C4-2B (cell line): ENCODE measurements at regions not wholly inside any gene's neighbourhood (a gene's known extent, or its start where the extent isn't known, plus 50 kb on each side); places are given as distances from the start of the nearest gene placed in this dataset.

ENCODE experiments used
- ZFX ChIP-seq: fragments of 450-650 bp; IDR thresholded peaks from 2 replicates; pipeline ENCODE4 v1.6.1; 2017
- TF ChIP-seq, protein P1 (sequence below): fragments of 450-650 bp; conservative IDR thresholded peaks from 2 replicates; pipeline ENCODE4 v1.5.1; 2017; ENCODE audit warnings: mild to moderate bottlenecking

- TF ChIP-seq, protein P1, sequence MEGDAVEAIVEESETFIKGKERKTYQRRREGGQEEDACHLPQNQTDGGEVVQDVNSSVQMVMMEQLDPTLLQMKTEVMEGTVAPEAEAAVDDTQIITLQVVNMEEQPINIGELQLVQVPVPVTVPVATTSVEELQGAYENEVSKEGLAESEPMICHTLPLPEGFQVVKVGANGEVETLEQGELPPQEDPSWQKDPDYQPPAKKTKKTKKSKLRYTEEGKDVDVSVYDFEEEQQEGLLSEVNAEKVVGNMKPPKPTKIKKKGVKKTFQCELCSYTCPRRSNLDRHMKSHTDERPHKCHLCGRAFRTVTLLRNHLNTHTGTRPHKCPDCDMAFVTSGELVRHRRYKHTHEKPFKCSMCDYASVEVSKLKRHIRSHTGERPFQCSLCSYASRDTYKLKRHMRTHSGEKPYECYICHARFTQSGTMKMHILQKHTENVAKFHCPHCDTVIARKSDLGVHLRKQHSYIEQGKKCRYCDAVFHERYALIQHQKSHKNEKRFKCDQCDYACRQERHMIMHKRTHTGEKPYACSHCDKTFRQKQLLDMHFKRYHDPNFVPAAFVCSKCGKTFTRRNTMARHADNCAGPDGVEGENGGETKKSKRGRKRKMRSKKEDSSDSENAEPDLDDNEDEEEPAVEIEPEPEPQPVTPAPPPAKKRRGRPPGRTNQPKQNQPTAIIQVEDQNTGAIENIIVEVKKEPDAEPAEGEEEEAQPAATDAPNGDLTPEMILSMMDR, result no peak
- no peak for TF ChIP-seq ZFX
Observed at GRCh38 chr1:4452701-4453100, 201.7 kb upstream of the AJAP1 start.
